Transverse colon (tissue), 4 donors: ENCODE measurements at regions not wholly inside any gene's neighbourhood (a gene's known extent, or its start where the extent isn't known, plus 50 kb on each side); places are given as distances from the start of the nearest gene placed in this dataset.

Source experiments
- POLR2AphosphoS5 ChIP-seq, 3 donors: sonication (generic); formaldehyde crosslinking; IDR thresholded peaks; one replicate each; pipeline ENCODE4 v1.6.1; 2016; ENCODE audit warnings: antibody characterized with exemption in 3 of 3
- TF ChIP-seq, protein P1 (sequence below), 5 experiments: fragments of 200-600 bp in 3 of 5; fragments of 450-650 bp in 2 of 5; sonication (generic) in 3 of 5; IDR thresholded peaks; 1 replicate in 2 of 5; 2 replicates in 3 of 5; pipeline ENCODE4 v1.5.1; 2016 to 2017; ENCODE audit warnings: antibody characterized with exemption in 5 of 5, inconsistent platforms in 3 of 5, mild to moderate bottlenecking in 2 of 5, moderate library complexity in 1 of 5

DNA sequence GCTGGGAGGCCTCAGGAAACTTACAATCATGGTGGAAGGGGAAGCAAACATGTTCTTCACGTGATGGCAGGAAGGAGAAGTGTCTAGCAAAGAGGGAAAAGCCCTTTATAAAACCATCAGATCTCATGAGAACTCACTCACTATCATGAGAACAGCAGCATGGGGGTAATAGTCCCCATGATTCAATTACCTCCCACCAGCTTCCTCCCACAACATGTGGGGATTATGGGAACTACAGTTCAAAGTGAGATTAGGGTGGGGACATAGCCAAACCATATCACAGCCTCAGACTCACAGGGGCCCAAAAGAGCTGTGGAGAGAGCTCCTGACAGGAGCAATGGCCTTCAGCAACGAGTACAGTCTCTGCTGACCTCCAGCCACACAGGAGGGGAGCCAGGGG is 151.4 kb downstream of the GXYLT1 start:
- TF ChIP-seq, protein P1, sequence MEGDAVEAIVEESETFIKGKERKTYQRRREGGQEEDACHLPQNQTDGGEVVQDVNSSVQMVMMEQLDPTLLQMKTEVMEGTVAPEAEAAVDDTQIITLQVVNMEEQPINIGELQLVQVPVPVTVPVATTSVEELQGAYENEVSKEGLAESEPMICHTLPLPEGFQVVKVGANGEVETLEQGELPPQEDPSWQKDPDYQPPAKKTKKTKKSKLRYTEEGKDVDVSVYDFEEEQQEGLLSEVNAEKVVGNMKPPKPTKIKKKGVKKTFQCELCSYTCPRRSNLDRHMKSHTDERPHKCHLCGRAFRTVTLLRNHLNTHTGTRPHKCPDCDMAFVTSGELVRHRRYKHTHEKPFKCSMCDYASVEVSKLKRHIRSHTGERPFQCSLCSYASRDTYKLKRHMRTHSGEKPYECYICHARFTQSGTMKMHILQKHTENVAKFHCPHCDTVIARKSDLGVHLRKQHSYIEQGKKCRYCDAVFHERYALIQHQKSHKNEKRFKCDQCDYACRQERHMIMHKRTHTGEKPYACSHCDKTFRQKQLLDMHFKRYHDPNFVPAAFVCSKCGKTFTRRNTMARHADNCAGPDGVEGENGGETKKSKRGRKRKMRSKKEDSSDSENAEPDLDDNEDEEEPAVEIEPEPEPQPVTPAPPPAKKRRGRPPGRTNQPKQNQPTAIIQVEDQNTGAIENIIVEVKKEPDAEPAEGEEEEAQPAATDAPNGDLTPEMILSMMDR (IDR thresholded peaks at IDR 0.05) = no peak
- no peak for TF ChIP-seq POLR2AphosphoS5 (IDR thresholded peaks at IDR 0.05)
